Right atrium auricular region (tissue), 2 donors: ENCODE measurements at regions not wholly inside any gene's neighbourhood (a gene's known extent, or its start where the extent isn't known, plus 50 kb on each side); places are given as distances from the start of the nearest gene placed in this dataset.

ENCODE experiments used
- DNase-seq: peaks from one replicate; pipeline ENCODE4 v3.0.0-alpha.2; 2019; ENCODE audit warnings: low spot score
- H3K27ac ChIP-seq, 2 donors: fragments of 200-600 bp; sonication (generic); 1 replicate in 1 of 2; 2 replicates in 1 of 2; pipeline ENCODE4 v1.5.1; 2016 to 2019
- H3K27me3 ChIP-seq, 2 donors: fragments of 200-600 bp; sonication (generic); one replicate each; pipeline versions ENCODE4 v1.5.1 to v1.6.0; 2017 to 2019
- H3K36me3 ChIP-seq: fragments of 200-600 bp; sonication (generic); one replicate; pipeline ENCODE4 v1.5.1; 2016
- H3K4me1 ChIP-seq, 2 donors: fragments of 200-600 bp; sonication (generic); one replicate each; pipeline versions ENCODE4 v1.5.1 to v1.6.0; 2017 to 2019
- H3K4me3 ChIP-seq, 2 donors: fragments of 200-600 bp; sonication (generic); 1 replicate in 1 of 2; 2 replicates in 1 of 2; pipeline ENCODE4 v1.5.1; 2017 to 2019; ENCODE audit warnings: mild to moderate bottlenecking in 1 of 2, moderate library complexity in 1 of 2
- H3K9me3 ChIP-seq, 2 donors: fragments of 200-600 bp; sonication (generic); one replicate each; pipeline ENCODE4 v1.5.1; 2019
- TF ChIP-seq, protein P1 (sequence below), 2 donors: fragments of 200-600 bp; sonication (generic); IDR thresholded peaks; one replicate each; pipeline ENCODE4 v1.5.1; 2019; ENCODE audit warnings: antibody characterized with exemption in 2 of 2

DNA sequence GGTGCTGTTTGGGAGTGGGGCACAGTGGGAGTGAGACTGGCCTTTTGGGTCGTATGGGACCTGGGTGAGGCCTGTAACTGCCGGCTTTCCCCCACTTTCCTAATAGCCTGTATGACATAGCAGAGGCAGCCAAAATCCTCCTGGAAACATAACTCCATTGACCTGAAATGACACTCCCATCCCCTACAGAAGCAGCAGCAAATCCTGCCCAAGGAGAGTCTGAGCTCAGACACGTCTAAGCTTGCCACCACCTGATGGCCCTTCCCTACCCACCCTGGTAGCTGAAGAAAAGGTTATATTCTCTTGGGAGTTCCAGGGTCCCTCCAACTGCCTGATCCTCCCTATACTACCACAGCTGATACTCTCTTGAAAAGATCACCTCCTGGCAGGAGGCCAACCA lies 179.8 kb upstream of the ARRDC3 start:
- TF ChIP-seq, protein P1, sequence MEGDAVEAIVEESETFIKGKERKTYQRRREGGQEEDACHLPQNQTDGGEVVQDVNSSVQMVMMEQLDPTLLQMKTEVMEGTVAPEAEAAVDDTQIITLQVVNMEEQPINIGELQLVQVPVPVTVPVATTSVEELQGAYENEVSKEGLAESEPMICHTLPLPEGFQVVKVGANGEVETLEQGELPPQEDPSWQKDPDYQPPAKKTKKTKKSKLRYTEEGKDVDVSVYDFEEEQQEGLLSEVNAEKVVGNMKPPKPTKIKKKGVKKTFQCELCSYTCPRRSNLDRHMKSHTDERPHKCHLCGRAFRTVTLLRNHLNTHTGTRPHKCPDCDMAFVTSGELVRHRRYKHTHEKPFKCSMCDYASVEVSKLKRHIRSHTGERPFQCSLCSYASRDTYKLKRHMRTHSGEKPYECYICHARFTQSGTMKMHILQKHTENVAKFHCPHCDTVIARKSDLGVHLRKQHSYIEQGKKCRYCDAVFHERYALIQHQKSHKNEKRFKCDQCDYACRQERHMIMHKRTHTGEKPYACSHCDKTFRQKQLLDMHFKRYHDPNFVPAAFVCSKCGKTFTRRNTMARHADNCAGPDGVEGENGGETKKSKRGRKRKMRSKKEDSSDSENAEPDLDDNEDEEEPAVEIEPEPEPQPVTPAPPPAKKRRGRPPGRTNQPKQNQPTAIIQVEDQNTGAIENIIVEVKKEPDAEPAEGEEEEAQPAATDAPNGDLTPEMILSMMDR (IDR thresholded peaks at IDR 0.05): no peak
- H3K9me3 ChIP-seq: peaks cover 0 to 12% of the 10 kb centered on the region in 2 donors
- H3K36me3 ChIP-seq: no peaks in the 10 kb centered on the region
- H3K27ac ChIP-seq: no peak overlapping the region
- H3K4me1 ChIP-seq: no peaks in the 10 kb centered on the region
- no peak overlapping the region for H3K4me3 ChIP-seq
- H3K27me3 ChIP-seq: no peaks in the 10 kb centered on the region
- no peak for DNase-seq

DNA sequence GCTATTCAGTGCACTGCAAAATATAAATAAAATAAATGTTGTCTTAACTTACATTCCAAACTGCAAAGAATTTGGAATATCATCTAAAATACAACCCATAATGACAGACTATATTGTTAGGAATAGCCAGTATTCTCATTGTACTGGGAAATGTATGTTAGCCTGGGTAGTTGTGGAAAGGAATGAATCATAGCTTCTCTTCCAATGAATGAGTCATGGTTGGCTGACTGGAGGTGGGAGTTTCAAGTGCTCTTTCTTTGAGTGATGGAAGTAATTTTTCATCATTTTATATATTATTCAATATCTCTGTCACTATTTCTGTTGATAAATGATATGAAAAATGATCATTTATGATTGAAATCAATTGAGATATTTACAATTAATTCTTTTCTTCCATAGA lies 158.6 kb upstream of the ARRDC3 start:
- no peaks in the 10 kb centered on the region for H3K36me3 ChIP-seq
- H3K4me1 ChIP-seq: no peaks in the 10 kb centered on the region
- H3K27ac ChIP-seq: no peak overlapping the region
- no peak for DNase-seq
- no peaks in the 10 kb centered on the region for H3K27me3 ChIP-seq
- no peak overlapping the region for H3K4me3 ChIP-seq
- H3K9me3 ChIP-seq: peaks cover 0 to 4% of the 10 kb centered on the region in 2 donors
- TF ChIP-seq, protein P1 (IDR thresholded peaks at IDR 0.05): no peak

DNA sequence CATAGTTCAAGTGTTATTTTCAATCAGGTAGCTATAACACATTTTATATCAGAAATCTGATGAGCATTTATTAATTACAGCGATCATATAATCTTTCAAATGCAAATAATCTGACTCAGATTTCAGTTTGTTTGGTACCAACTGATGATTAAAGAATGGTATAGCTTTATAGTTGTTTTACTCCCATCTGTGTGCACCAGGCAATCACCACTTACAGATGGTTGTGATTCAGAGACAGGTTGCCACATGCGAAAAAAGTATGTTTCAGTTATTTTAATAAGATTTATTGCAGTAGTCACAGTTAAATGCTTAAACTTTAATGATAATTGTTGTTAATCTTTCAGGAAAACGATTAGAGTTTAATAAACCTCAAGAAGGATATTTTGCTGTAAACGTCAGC lies 155.1 kb upstream of the ARRDC3 start:
- H3K27me3 ChIP-seq: no peaks in the 10 kb centered on the region
- no peaks in the 10 kb centered on the region for H3K9me3 ChIP-seq
- no peak overlapping the region for H3K4me3 ChIP-seq
- H3K36me3 ChIP-seq: no peaks in the 10 kb centered on the region
- TF ChIP-seq, protein P1 (IDR thresholded peaks at IDR 0.05): no peak
- H3K4me1 ChIP-seq: no peaks in the 10 kb centered on the region
- DNase-seq: no peak
- H3K27ac ChIP-seq: no peak overlapping the region

DNA sequence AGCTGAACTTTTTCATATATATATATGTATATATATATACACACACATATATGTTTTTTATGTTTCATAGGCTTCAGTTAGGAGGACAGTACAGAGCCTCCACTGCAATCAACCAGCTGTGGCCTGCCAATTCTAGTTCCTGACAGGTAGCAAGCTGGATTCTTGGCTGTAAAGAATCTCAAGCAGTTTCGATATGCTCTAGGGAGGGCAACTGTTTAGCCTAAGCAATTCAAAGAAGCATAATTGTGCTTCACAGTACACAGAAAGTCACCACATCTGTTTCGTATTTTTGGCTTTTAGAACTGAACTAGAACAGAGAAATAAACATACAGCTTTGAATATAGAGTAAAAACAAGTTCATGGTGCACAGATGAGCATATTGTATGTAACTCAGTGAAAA lies 152.4 kb upstream of the ARRDC3 start:
- H3K4me3 ChIP-seq: no peak overlapping the region
- H3K4me1 ChIP-seq: no peaks in the 10 kb centered on the region
- H3K9me3 ChIP-seq: no peaks in the 10 kb centered on the region
- H3K27me3 ChIP-seq: no peaks in the 10 kb centered on the region
- TF ChIP-seq, protein P1 (IDR thresholded peaks at IDR 0.05): no peak
- no peaks in the 10 kb centered on the region for H3K36me3 ChIP-seq
- no peak overlapping the region for H3K27ac ChIP-seq
- no peak for DNase-seq

DNA sequence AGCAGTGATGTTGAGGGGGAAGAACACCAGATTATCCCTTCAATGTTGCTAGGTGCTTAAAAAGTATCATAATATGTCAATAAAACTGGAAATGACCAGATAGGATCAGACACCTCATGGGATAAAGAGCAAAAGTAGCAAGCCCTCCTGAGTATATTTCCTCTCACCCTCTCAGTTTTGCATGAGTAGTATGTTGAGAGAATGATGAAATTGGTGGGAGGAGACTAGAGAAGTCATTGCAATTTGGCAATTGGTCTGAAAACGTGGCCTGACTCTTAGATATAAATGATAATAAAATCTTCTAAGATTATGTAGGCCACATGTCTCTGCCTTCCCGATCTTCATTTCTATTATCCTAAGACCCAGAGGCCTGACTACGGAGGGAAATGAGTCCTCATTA lies 151.2 kb upstream of the ARRDC3 start:
- no peak for DNase-seq
- H3K4me3 ChIP-seq: no peak overlapping the region
- TF ChIP-seq, protein P1 (IDR thresholded peaks at IDR 0.05): no peak
- H3K27ac ChIP-seq: no peak overlapping the region
- H3K9me3 ChIP-seq: no peaks in the 10 kb centered on the region
- H3K4me1 ChIP-seq: no peaks in the 10 kb centered on the region
- H3K27me3 ChIP-seq: no peaks in the 10 kb centered on the region
- no peaks in the 10 kb centered on the region for H3K36me3 ChIP-seq

DNA sequence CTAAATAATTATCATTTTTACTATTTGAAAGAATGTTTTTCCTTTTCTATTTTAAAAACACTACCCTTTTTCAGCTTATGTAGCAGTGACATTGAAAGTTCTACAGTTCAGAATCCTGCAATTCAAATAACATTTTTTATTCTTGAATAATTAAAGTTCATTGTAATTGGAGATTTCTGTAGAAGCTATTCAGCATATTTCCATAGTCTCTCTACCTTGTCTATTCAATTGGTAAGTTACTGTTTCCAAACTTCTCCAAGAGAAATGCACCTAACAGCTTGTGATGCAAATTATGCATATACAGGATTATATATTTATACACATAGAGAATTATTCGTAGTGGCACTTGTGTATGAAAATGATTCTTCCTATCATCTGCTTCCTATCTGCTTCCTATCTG lies 149.7 kb upstream of the ARRDC3 start:
- H3K4me1 ChIP-seq: no peaks in the 10 kb centered on the region
- no peaks in the 10 kb centered on the region for H3K27me3 ChIP-seq
- no peak for DNase-seq
- no peaks in the 10 kb centered on the region for H3K36me3 ChIP-seq
- TF ChIP-seq, protein P1 (IDR thresholded peaks at IDR 0.05): no peak
- no peak overlapping the region for H3K4me3 ChIP-seq
- no peaks in the 10 kb centered on the region for H3K9me3 ChIP-seq
- no peak overlapping the region for H3K27ac ChIP-seq
